Neural cell (in vitro differentiated cells): ENCODE measurements at regions not wholly inside any gene's neighbourhood (a gene's known extent, or its start where the extent isn't known, plus 50 kb on each side); places are given as distances from the start of the nearest gene placed in this dataset.

Experiments
- H2AFZ ChIP-seq: fragments of 200-600, 300-800 bp; sonication (generic), shearing (Covaris generic); 2 replicates; pipeline ENCODE4 v1.6.0; 2014; ENCODE audit warnings: low read depth, mild to moderate bottlenecking, antibody characterized with exemption, low read length, moderate library complexity
- H3F3A ChIP-seq: fragments of 200-600 bp; shearing (Covaris generic); 2 replicates; pipeline ENCODE4 v1.6.1; 2016; ENCODE audit warnings: mild to moderate bottlenecking, moderate library complexity, mixed read lengths, antibody characterized with exemption, low read length; ENCODE audit not compliant: insufficient read depth, poor library complexity, severe bottlenecking
- H3K27ac ChIP-seq: fragments of 200-600, 300-800 bp; sonication (generic), shearing (Covaris generic); 2 replicates; pipeline ENCODE4 v1.5.1; 2014; ENCODE audit warnings: mild to moderate bottlenecking, low read length, moderate library complexity
- H3K27me3 ChIP-seq: fragments of 300-800, 200-600 bp; sonication (generic), shearing (Covaris generic); 2 replicates; pipeline ENCODE4 v1.6.0; 2014; ENCODE audit warnings: mild to moderate bottlenecking, low read depth, low read length, moderate library complexity; ENCODE audit not compliant: insufficient read depth
- H3K36me3 ChIP-seq: fragments of 300-800, 200-600 bp; sonication (generic), shearing (Covaris generic); 2 replicates; pipeline ENCODE4 v1.5.1; 2014; ENCODE audit warnings: mild to moderate bottlenecking, antibody characterized with exemption, low read length, moderate library complexity; ENCODE audit not compliant: insufficient read depth
- H3K4me2 ChIP-seq: fragments of 300-800, 200-600 bp; sonication (generic), shearing (Covaris generic); 2 replicates; pipeline ENCODE4 v1.6.0; 2014; ENCODE audit warnings: mild to moderate bottlenecking, low read length
- H3K4me3 ChIP-seq: fragments of 300-800, 200-600 bp; sonication (generic), shearing (Covaris generic); 2 replicates; pipeline ENCODE4 v1.5.1; 2014; ENCODE audit warnings: mild to moderate bottlenecking, low read length, moderate library complexity
- H3K79me2 ChIP-seq: fragments of 200-600 bp; shearing (Covaris generic); replicated peaks from 2 replicates; pipeline ENCODE4 v1.6.0; 2014; ENCODE audit warnings: mild to moderate bottlenecking, low read length, moderate library complexity; ENCODE audit not compliant: insufficient read depth
- H3K9ac ChIP-seq: fragments of 300-800, 200-600 bp; sonication (generic), shearing (Covaris generic); 2 replicates; pipeline ENCODE4 v1.6.1; 2016; ENCODE audit warnings: mild to moderate bottlenecking, low read length, mixed read lengths
- H3K9me2 ChIP-seq: fragments of 200-600 bp; shearing (Covaris generic); 2 replicates; pipeline ENCODE4 v1.6.1; 2016; ENCODE audit warnings: mild to moderate bottlenecking, low read length, mixed read lengths; ENCODE audit not compliant: insufficient read depth
- H3K9me3 ChIP-seq: fragments of 200-600, 300-800 bp; sonication (generic), shearing (Covaris generic); 2 replicates; pipeline ENCODE4 v1.6.1; 2016; ENCODE audit warnings: mild to moderate bottlenecking, mixed run types, low read length, moderate library complexity, mixed read lengths
- H4K20me1 ChIP-seq: fragments of 200-600 bp; shearing (Covaris generic); 2 replicates; pipeline ENCODE4 v1.6.1; 2016; ENCODE audit warnings: mild to moderate bottlenecking, mixed run types; ENCODE audit not compliant: insufficient read depth
- EP300 ChIP-seq: fragments of 450-650 bp; conservative IDR thresholded peaks from 2 replicates; pipeline ENCODE4 v1.6.1; 2014; ENCODE audit warnings: antibody characterized with exemption, mild to moderate bottlenecking, moderate library complexity; ENCODE audit not compliant: poor library complexity, severe bottlenecking
- EZH2 ChIP-seq: fragments of 200-600, 300-800 bp; shearing (Covaris generic), sonication (generic); IDR thresholded peaks from 2 replicates; pipeline ENCODE4 v1.6.1; 2014; ENCODE audit warnings: antibody characterized with exemption, low read length, borderline replicate concordance, mild to moderate bottlenecking; ENCODE audit not compliant: insufficient read depth, poor library complexity, severe bottlenecking
- MXI1 ChIP-seq: fragments of 450-650 bp; conservative IDR thresholded peaks from 2 replicates; pipeline ENCODE4 v1.6.1; 2014; ENCODE audit warnings: antibody characterized with exemption, mild to moderate bottlenecking; ENCODE audit not compliant: poor library complexity, severe bottlenecking
- POLR2AphosphoS5 ChIP-seq: IDR thresholded peaks from 2 replicates; pipeline ENCODE4 v1.6.1; 2012
- RAD21 ChIP-seq: fragments of 450-650 bp; conservative IDR thresholded peaks from 2 replicates; pipeline ENCODE4 v1.6.1; 2014; ENCODE audit warnings: antibody characterized with exemption, mild to moderate bottlenecking, moderate library complexity
- REST ChIP-seq: IDR thresholded peaks from 2 replicates; pipeline ENCODE4 v1.6.1; 2012; ENCODE audit warnings: borderline replicate concordance
- SMC3 ChIP-seq: fragments of 450-650 bp; conservative IDR thresholded peaks from 2 replicates; pipeline ENCODE4 v1.6.1; 2014; ENCODE audit warnings: antibody characterized with exemption, mild to moderate bottlenecking, moderate library complexity; ENCODE audit not compliant: poor library complexity
- TAF1 ChIP-seq: IDR thresholded peaks from 2 replicates; pipeline ENCODE4 v1.6.1; 2012; ENCODE audit warnings: low read depth
- TF ChIP-seq, protein P1 (sequence below): fragments of 450-650 bp; IDR thresholded peaks from 2 replicates; pipeline ENCODE4 v1.5.1; 2014; ENCODE audit warnings: antibody characterized with exemption, mild to moderate bottlenecking, moderate library complexity; ENCODE audit not compliant: poor library complexity, severe bottlenecking

DNA sequence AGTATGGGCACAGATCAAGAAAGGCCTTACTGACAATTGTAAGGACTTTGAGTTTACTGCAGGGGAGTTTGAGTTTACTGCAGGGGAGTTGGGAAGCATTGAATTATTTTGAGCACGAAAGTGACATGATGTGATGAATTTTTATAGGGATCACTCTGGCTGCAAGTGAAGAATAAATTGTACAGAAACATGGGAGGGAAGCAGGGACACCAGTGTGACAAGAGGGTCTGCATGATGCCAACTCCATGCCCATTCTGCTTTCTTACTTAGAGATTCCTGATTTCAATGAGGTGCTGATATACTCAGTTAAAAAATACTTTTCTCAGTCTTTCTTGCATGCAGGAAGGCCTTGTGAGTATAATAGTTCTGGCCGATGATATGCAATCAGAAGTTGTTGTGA lies 234.4 kb downstream of the CENPF start:
- H3F3A ChIP-seq: no peaks in the 10 kb centered on the region
- no peaks in the 10 kb centered on the region for H3K79me2 ChIP-seq
- no peak for TF ChIP-seq TAF1
- no peak for TF ChIP-seq SMC3
- no peak for TF ChIP-seq REST
- no peak for TF ChIP-seq EZH2
- no peak for TF ChIP-seq MXI1
- TF ChIP-seq, protein P1, sequence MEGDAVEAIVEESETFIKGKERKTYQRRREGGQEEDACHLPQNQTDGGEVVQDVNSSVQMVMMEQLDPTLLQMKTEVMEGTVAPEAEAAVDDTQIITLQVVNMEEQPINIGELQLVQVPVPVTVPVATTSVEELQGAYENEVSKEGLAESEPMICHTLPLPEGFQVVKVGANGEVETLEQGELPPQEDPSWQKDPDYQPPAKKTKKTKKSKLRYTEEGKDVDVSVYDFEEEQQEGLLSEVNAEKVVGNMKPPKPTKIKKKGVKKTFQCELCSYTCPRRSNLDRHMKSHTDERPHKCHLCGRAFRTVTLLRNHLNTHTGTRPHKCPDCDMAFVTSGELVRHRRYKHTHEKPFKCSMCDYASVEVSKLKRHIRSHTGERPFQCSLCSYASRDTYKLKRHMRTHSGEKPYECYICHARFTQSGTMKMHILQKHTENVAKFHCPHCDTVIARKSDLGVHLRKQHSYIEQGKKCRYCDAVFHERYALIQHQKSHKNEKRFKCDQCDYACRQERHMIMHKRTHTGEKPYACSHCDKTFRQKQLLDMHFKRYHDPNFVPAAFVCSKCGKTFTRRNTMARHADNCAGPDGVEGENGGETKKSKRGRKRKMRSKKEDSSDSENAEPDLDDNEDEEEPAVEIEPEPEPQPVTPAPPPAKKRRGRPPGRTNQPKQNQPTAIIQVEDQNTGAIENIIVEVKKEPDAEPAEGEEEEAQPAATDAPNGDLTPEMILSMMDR: no peak
- TF ChIP-seq POLR2AphosphoS5: no peak
- TF ChIP-seq EP300: no peak
- TF ChIP-seq RAD21: no peak

DNA sequence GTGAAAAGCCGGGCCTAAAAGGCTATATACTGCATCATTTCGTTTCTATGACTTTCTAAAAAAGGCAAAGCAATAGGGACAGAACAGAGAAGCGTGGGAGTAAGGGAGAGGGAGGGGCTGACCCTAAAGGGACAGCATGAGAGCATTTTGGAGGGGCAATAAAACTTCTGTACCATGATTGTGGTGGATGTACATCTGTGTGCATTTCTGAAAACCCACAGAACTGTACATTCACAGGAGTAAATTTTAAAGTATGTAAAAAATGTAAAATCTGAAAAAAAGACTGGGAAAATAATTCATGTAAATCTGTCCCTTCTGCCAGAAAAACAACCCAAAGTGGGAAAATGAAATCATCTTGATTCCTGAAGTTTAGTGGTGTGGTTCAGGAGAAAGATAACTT lies 235.4 kb downstream of the CENPF start:
- Histone ChIP-seq H4K20me1 (no peaks in the 10 kb centered on the region), H3K9me3 (no peaks in the 10 kb centered on the region), H3K4me2 (no peak overlapping the region), H3K9ac (no peak overlapping the region), H2AFZ (no peak overlapping the region), H3K27me3 (no peaks in the 10 kb centered on the region), H3K27ac (no peak overlapping the region), H3K79me2 (no peaks in the 10 kb centered on the region), H3K9me2 (no peaks in the 10 kb centered on the region), H3F3A (no peaks in the 10 kb centered on the region), H3K36me3 (no peaks in the 10 kb centered on the region), H3K4me3 (no peak overlapping the region)
- TF ChIP-seq POLR2AphosphoS5 (no peak), EZH2 (no peak), RAD21 (no peak), MXI1 (no peak), REST (no peak), SMC3 (no peak), EP300 (no peak), TAF1 (no peak)
- TF ChIP-seq, protein P1: no peak

More for the DNA sequence above, 234.4 kb downstream of the CENPF start:
- no peaks in the 10 kb centered on the region for H3K9me2 ChIP-seq
- H3K4me2 ChIP-seq: no peak overlapping the region
- no peaks in the 10 kb centered on the region for H3K27me3 ChIP-seq
- H3K36me3 ChIP-seq: no peaks in the 10 kb centered on the region
- no peak overlapping the region for H3K4me3 ChIP-seq
- H4K20me1 ChIP-seq: no peaks in the 10 kb centered on the region
- H3K27ac ChIP-seq: no peak overlapping the region
- no peak overlapping the region for H2AFZ ChIP-seq
- H3K9me3 ChIP-seq: no peaks in the 10 kb centered on the region
- no peak overlapping the region for H3K9ac ChIP-seq
